HEK293 (cell line): ENCODE measurements at regions not wholly inside any gene's neighbourhood (a gene's known extent, or its start where the extent isn't known, plus 50 kb on each side); places are given as distances from the start of the nearest gene placed in this dataset.
"Not testable (repeated sequence)": the region's sequence is repeated elsewhere in the genome, so short reads cannot be mapped to it uniquely, and the experiment has no call there.

ENCODE experiments used
- CTCF ChIA-PET: fragments of 350-600 bp; formaldehyde crosslinking; extraction: SDS; loops from one replicate; lab custom pipeline; 2021; ENCODE audit warnings: antibody characterized with exemption; lab: Yijun Ruan, JAX
- POLR2A ChIA-PET: fragments of 300-600 bp; formaldehyde crosslinking; extraction: SDS; loops from one replicate; lab custom pipeline; 2020; ENCODE audit warnings: antibody characterized with exemption, inconsistent platforms; lab: Yijun Ruan, JAX
- H3K27ac ChIP-seq: fragments of 200-500 bp; sonication (Bioruptor generic); 2 replicates; pipeline ENCODE4 v1.5.1; 2014; ENCODE audit warnings: low read depth, low read length, control low read depth, inconsistent platforms; ENCODE audit errors: extremely low read depth
- H3K36me3 ChIP-seq, 2 experiments: fragments of 200-500 bp in 1 of 2; sonication (Bioruptor generic) in 1 of 2; 1 replicate in 1 of 2; 2 replicates in 1 of 2; pipeline ENCODE4 v1.5.1; 2014 to 2017; ENCODE audit warnings: inconsistent platforms in 2 of 2, low read length in 2 of 2; ENCODE audit not compliant: control insufficient read depth in 2 of 2, insufficient read depth in 1 of 2
- H3K4me1 ChIP-seq: fragments of 200-500 bp; sonication (Bioruptor generic); 2 replicates; pipeline ENCODE4 v1.5.1; 2014; ENCODE audit warnings: mild to moderate bottlenecking, low read length, inconsistent platforms; ENCODE audit not compliant: control insufficient read depth, insufficient read depth
- H3K4me3 ChIP-seq: 2 replicates; pipeline ENCODE4 v1.5.1; 2011; ENCODE audit warnings: low read depth, mild to moderate bottlenecking, control low read depth, low read length, moderate library complexity
- H3K9me3 ChIP-seq: fragments of 200-500 bp; sonication (Bioruptor generic); 2 replicates; pipeline ENCODE4 v1.5.1; 2014; ENCODE audit warnings: low read depth, low read length, inconsistent platforms; ENCODE audit not compliant: control insufficient read depth, insufficient read depth
- KLF10 ChIP-seq: fragments of 450-650 bp; IDR thresholded peaks from 2 replicates; pipeline ENCODE4 v1.5.1; 2018; ENCODE audit warnings: missing biosample characterization, mild to moderate bottlenecking, missing genetic modification characterization
- KLF7 ChIP-seq: fragments of 450-650 bp; formaldehyde crosslinking; IDR thresholded peaks from 2 replicates; pipeline ENCODE4 v1.5.1; 2016; ENCODE audit warnings: missing biosample characterization, missing genetic modification characterization, borderline replicate concordance
- PBX3 ChIP-seq: sonication (generic); formaldehyde crosslinking; IDR thresholded peaks from 2 replicates; pipeline ENCODE4 v1.8.1; 2022; ENCODE audit warnings: mild to moderate bottlenecking, moderate library complexity, missing genetic modification reagents
- SALL2 ChIP-seq: fragments of 450-650 bp; formaldehyde crosslinking; IDR thresholded peaks from 2 replicates; pipeline ENCODE4 v1.5.0; 2017; ENCODE audit warnings: missing biosample characterization, mild to moderate bottlenecking, missing genetic modification characterization, borderline replicate concordance
- ZBTB20 ChIP-seq: fragments of 450-650 bp; formaldehyde crosslinking; IDR thresholded peaks from 2 replicates; pipeline ENCODE4 v1.5.1; 2016; ENCODE audit warnings: missing biosample characterization, missing genetic modification characterization
- ZFP69B ChIP-seq: fragments of 450-650 bp; formaldehyde crosslinking; IDR thresholded peaks from 2 replicates; pipeline ENCODE4 v1.5.1; 2016; ENCODE audit warnings: missing biosample characterization, missing genetic modification characterization
- ZNF138 ChIP-seq: fragments of 450-650 bp; formaldehyde crosslinking; IDR thresholded peaks from 2 replicates; pipeline ENCODE4 v1.5.1; 2016; ENCODE audit warnings: missing biosample characterization, missing genetic modification characterization, borderline replicate concordance
- ZNF18 ChIP-seq: fragments of 450-650 bp; formaldehyde crosslinking; IDR thresholded peaks from 2 replicates; pipeline ENCODE4 v1.5.1; 2016; ENCODE audit warnings: missing biosample characterization, missing genetic modification characterization
- ZNF248 ChIP-seq: fragments of 450-650 bp; formaldehyde crosslinking; IDR thresholded peaks from 2 replicates; pipeline ENCODE4 v1.5.1; 2017; ENCODE audit warnings: missing biosample characterization, missing genetic modification characterization
- ZNF394 ChIP-seq: fragments of 450-650 bp; formaldehyde crosslinking; IDR thresholded peaks from 2 replicates; pipeline ENCODE4 v1.5.1; 2016; ENCODE audit warnings: missing biosample characterization, missing genetic modification characterization, mild to moderate bottlenecking, moderate library complexity, borderline replicate concordance
- ZNF510 ChIP-seq: fragments of 450-650 bp; formaldehyde crosslinking; IDR thresholded peaks from 2 replicates; pipeline ENCODE4 v1.5.1; 2018; ENCODE audit warnings: mild to moderate bottlenecking, missing genetic modification characterization, missing biosample characterization; ENCODE audit not compliant: insufficient replicate concordance
- ZNF530 ChIP-seq: fragments of 450-650 bp; formaldehyde crosslinking; IDR thresholded peaks from 2 replicates; pipeline ENCODE4 v1.5.1; 2016; ENCODE audit warnings: low read depth, missing biosample characterization, missing genetic modification characterization
- ZNF561 ChIP-seq: fragments of 450-650 bp; IDR thresholded peaks from 2 replicates; pipeline ENCODE4 v1.5.1; 2018; ENCODE audit warnings: missing biosample characterization, missing genetic modification characterization, borderline replicate concordance
- ZNF621 ChIP-seq: fragments of 450-650 bp; formaldehyde crosslinking; IDR thresholded peaks from 2 replicates; pipeline ENCODE4 v1.5.1; 2017; ENCODE audit warnings: missing biosample characterization, missing genetic modification characterization
- ZNF768 ChIP-seq: fragments of 450-650 bp; formaldehyde crosslinking; IDR thresholded peaks from 2 replicates; pipeline ENCODE4 v1.5.1; 2018; ENCODE audit warnings: missing biosample characterization, mild to moderate bottlenecking, missing genetic modification characterization
- ZSCAN16 ChIP-seq: fragments of 450-650 bp; formaldehyde crosslinking; IDR thresholded peaks from 2 replicates; pipeline ENCODE4 v1.5.1; 2016; ENCODE audit warnings: missing biosample characterization, missing genetic modification characterization
- ZSCAN23 ChIP-seq: fragments of 450-650 bp; formaldehyde crosslinking; IDR thresholded peaks from 2 replicates; pipeline ENCODE4 v1.5.1; 2016; ENCODE audit warnings: missing biosample characterization, missing genetic modification characterization
- TF ChIP-seq, protein P1 (sequence below): fragments of 450-650 bp; formaldehyde crosslinking; IDR thresholded peaks from 2 replicates; pipeline ENCODE4 v1.5.1; 2016; ENCODE audit warnings: missing biosample characterization, missing genetic modification characterization

GRCh38 chr3:144818973-144819372, 847.4 kb downstream of the DIPK2A start:
- Histone ChIP-seq H3K4me3 (no peak overlapping the region), H3K9me3 (no peaks in the 10 kb centered on the region), H3K27ac (no peak overlapping the region), H3K4me1 (no peaks in the 10 kb centered on the region), H3K36me3 (no peaks in the 10 kb centered on the region)
- POLR2A ChIA-PET, result no interaction called here
- TF ChIP-seq ZNF248 (tag by site-specific recombination), result no peak
- CTCF ChIA-PET, result no interaction called here

DNA sequence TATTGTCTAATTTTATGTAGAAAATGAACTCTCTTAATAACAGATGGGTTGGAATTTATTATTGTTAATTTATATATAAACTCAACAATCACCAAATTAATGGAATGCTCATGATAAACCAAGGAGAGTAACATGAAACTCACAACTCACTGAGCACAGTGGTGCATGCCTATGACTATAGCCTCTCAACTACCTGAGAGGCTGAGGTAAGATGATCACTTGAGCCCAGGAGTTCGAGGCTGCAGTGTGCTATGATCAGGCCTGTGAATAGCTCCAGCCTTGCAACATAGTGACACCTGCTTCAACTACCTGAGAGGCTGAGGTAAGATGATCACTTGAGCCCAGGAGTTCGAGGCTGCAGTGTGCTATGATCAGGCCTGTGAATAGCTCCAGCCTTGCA, 848.6 kb downstream of the DIPK2A start:
- H3K4me3 ChIP-seq, POLR2A ChIA-PET: not testable (repeated sequence)

DNA sequence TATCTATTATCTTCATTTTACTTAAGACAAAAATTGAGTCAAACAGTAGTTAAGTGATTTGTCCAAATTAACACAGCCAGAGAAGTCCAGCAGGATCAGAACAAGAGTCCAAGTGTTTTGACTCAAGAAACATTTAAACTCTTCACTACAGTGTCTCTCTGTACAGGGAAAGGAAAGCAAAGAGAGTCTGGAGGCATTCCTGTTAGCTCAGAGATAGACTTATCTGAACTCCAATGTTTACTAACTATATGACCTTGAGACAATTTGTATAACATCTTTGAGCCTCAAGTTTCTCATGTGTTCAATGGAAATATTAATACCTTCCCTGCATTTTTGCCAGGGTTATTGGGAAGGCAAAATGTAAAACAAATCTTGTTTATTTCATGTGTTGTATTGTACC, 849.1 kb downstream of the DIPK2A start:
- Histone ChIP-seq H3K27ac (no peak overlapping the region), H3K36me3 (no peaks in the 10 kb centered on the region), H3K4me1 (no peaks in the 10 kb centered on the region), H3K9me3 (no peaks in the 10 kb centered on the region), H3K4me3 (no peak overlapping the region)
- TF ChIP-seq ZSCAN16 (tag by site-specific recombination) (no peak), KLF7 (tag by site-specific recombination) (no peak), ZNF530 (tag by site-specific recombination) (no peak), SALL2 (tag by site-specific recombination) (no peak), ZNF510 (tag by site-specific recombination) (no peak), ZNF138 (tag by site-specific recombination) (no peak), ZSCAN23 (tag by site-specific recombination) (no peak), ZNF248 (tag by site-specific recombination) (no peak), KLF10 (tag by site-specific recombination) (no peak), ZBTB20 (tag by site-specific recombination) (no peak), ZNF768 (tag by site-specific recombination) (no peak), ZNF394 (tag by site-specific recombination) (no peak), ZNF621 (tag by site-specific recombination) (no peak), PBX3 (no peak)
- TF ChIP-seq, protein P1, sequence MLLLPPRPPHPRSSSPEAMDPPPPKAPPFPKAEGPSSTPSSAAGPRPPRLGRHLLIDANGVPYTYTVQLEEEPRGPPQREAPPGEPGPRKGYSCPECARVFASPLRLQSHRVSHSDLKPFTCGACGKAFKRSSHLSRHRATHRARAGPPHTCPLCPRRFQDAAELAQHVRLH (tag by site-specific recombination), result no peak
- ChIA-PET CTCF (no interaction called here), POLR2A (no interaction called here)

More for the DNA sequence above, 848.6 kb downstream of the DIPK2A start:
- H3K36me3 ChIP-seq, H3K4me1 ChIP-seq, H3K9me3 ChIP-seq, CTCF ChIA-PET, H3K27ac ChIP-seq: not testable (repeated sequence)

DNA sequence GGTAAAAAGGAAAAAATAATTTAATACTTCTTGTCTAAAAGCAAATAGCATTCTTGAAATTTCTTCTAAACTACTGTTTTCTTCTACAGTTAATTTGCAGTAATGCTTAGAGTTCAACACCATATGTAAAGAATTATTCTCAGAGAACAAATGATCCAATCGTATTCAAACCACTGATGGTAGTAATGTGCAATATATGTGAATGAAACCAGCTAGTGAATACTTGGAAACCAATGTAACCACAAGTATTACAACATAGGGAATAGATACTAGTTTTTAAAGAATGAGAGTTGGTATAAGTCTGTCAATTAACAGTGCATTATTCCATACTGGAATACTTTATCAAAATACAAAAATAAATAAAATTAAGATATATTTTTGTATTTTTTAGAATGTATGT, 850.0 kb downstream of the DIPK2A start:
- H3K9me3 ChIP-seq, result no peaks in the 10 kb centered on the region
- H3K36me3 ChIP-seq, result no peaks in the 10 kb centered on the region
- H3K27ac ChIP-seq, result no peak overlapping the region
- H3K4me3 ChIP-seq, result no peak overlapping the region
- ChIA-PET POLR2A (no interaction called here), CTCF (no interaction called here)
- TF ChIP-seq ZNF18 (tag by site-specific recombination) (no peak), ZNF561 (tag by site-specific recombination) (no peak), ZFP69B (tag by site-specific recombination) (no peak)
- no peaks in the 10 kb centered on the region for H3K4me1 ChIP-seq
